Sigmoid colon (tissue), 6 donors: ENCODE measurements at regions not wholly inside any gene's neighbourhood (a gene's known extent, or its start where the extent isn't known, plus 50 kb on each side); places are given as distances from the start of the nearest gene placed in this dataset.

Source experiments
- DNase-seq: peaks from one replicate; pipeline ENCODE4 v3.0.0-alpha.2; 2019
- H3K27ac ChIP-seq, 4 donors: fragments of 200-600 bp; sonication (generic); one replicate each; pipeline ENCODE4 v1.5.1; 2016 to 2019; ENCODE audit warnings: mild to moderate bottlenecking in 1 of 4
- H3K27me3 ChIP-seq, 3 donors: fragments of 200-600 bp; sonication (generic); one replicate each; pipeline ENCODE4 v1.5.1; 2019; ENCODE audit warnings: mild to moderate bottlenecking in 1 of 3
- H3K36me3 ChIP-seq, 4 donors: fragments of 200-600 bp; sonication (generic); one replicate each; pipeline ENCODE4 v1.5.1; 2016 to 2019
- H3K4me1 ChIP-seq, 4 donors: fragments of 200-600 bp; sonication (generic); one replicate each; pipeline ENCODE4 v1.5.1; 2017 to 2019
- H3K4me3 ChIP-seq, 4 donors: fragments of 200-600 bp; sonication (generic); one replicate each; pipeline ENCODE4 v1.5.1; 2017 to 2019; ENCODE audit warnings: mild to moderate bottlenecking in 2 of 4, moderate library complexity in 1 of 4
- H3K9me3 ChIP-seq, 4 donors: fragments of 200-600 bp in 3 of 4; sonication (generic) in 3 of 4; one replicate each; pipeline versions ENCODE4 v1.5.1 to v1.6.1; 2013 to 2019
- EP300 ChIP-seq, 4 donors: sonication (generic); formaldehyde crosslinking; IDR thresholded peaks; one replicate each; pipeline ENCODE4 v1.6.1; 2017; ENCODE audit warnings: antibody characterized with exemption in 4 of 4
- POLR2A ChIP-seq, 2 donors: fragments of 450-650 bp; IDR thresholded peaks; one replicate each; pipeline ENCODE4 v1.6.1; 2016; ENCODE audit warnings: antibody characterized with exemption in 2 of 2, mild to moderate bottlenecking in 2 of 2, moderate library complexity in 2 of 2
- POLR2AphosphoS5 ChIP-seq, 4 donors: sonication (generic); formaldehyde crosslinking; IDR thresholded peaks; one replicate each; pipeline ENCODE4 v1.6.1; 2017; ENCODE audit warnings: antibody characterized with exemption in 4 of 4
- WGBS, 2 donors: extraction: QIAGEN DNeasy Blood & Tissue Kit; methylation state at CpG; one replicate each; pipeline ENCODE4 v1.1.7; 2013; 5-methylcytosine and 5-hydroxymethylcytosine counted together
- intact Hi-C: fragments of 100-400 bp; cut with DNase I; formaldehyde crosslinking; loops from one replicate; pipeline ENCODE4 v1.15.1; 2023
- TF ChIP-seq, protein P1 (sequence below), 4 experiments: fragments of 450-650 bp in 3 of 4; fragments of 200-600 bp in 1 of 4; IDR thresholded peaks; one replicate each; pipeline ENCODE4 v1.5.1; 2016 to 2019; ENCODE audit warnings: antibody characterized with exemption in 4 of 4, mild to moderate bottlenecking in 3 of 4, moderate library complexity in 2 of 4
- donor health status: healthy with polysubstance abuse.
- donor health status: healthy.

DNA sequence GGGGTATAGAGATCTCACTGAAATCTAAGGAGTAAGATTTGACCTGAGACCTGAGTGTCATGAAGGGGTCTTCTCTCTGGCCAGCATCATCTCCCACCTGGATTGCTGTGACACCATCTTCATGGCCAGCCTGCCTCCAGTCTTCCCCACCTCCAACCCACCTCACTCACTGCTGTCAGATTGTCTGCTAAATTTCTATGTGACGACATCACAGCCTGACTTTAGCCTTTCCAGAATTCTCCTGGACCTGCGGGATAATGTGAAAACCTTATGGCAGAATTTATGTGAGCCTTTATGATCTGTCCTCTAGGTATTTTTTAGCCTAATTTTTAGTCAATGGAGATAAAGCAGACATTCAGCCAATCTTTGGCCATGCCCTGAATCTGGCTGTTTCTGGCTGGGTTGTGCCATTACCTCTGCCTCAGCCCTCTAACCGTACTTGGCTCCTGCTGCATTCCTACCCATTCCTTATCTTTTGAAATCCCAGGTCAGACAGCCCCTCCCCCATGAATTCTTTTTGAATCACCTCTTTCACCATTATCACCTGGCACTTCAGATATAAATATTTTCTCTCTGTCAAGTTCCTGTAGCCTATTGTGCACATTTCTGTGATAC lies 66.4 kb upstream of the MMADHC start:
- H3K27me3 ChIP-seq = no peaks in the 10 kb centered on the region
- no peak for DNase-seq
- WGBS, 2 donors = 85 to 89% methylated on average over 3 of the region's 3 CpGs
- TF ChIP-seq EP300 (IDR thresholded peaks at IDR 0.05) (no peak), POLR2A (IDR thresholded peaks at IDR 0.05) (no peak), POLR2AphosphoS5 (IDR thresholded peaks at IDR 0.05) (no peak)
- TF ChIP-seq, protein P1, sequence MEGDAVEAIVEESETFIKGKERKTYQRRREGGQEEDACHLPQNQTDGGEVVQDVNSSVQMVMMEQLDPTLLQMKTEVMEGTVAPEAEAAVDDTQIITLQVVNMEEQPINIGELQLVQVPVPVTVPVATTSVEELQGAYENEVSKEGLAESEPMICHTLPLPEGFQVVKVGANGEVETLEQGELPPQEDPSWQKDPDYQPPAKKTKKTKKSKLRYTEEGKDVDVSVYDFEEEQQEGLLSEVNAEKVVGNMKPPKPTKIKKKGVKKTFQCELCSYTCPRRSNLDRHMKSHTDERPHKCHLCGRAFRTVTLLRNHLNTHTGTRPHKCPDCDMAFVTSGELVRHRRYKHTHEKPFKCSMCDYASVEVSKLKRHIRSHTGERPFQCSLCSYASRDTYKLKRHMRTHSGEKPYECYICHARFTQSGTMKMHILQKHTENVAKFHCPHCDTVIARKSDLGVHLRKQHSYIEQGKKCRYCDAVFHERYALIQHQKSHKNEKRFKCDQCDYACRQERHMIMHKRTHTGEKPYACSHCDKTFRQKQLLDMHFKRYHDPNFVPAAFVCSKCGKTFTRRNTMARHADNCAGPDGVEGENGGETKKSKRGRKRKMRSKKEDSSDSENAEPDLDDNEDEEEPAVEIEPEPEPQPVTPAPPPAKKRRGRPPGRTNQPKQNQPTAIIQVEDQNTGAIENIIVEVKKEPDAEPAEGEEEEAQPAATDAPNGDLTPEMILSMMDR (IDR thresholded peaks at IDR 0.05) = no peak
- no peak overlapping the region for H3K4me3 ChIP-seq
- no peaks in the 10 kb centered on the region for H3K4me1 ChIP-seq
- intact Hi-C loops = no loop called here
- no peak overlapping the region for H3K27ac ChIP-seq
- H3K36me3 ChIP-seq = no peaks in the 10 kb centered on the region
- H3K9me3 ChIP-seq = no peaks in the 10 kb centered on the region

DNA sequence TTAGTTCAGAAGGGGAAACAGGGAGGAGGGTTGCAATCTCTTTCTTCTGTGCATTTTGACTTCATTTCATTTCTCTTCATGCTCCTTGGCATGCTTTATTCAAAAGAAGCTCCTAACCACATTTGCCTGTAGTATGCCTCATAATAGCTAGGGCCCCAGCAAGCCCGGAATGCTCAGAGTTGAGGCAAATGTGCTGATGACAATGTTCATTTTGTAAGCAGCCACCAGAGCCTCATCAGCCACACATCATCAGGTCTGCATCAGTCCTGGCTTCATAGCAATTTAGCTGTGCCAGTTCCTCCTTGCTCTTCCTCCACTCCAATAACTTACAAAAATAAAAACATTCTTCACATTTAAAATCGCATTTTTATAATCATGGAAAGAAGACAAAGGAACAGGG lies 65.4 kb upstream of the MMADHC start:
- 92 to 97% methylated on average over 2 of the region's 2 CpGs for WGBS, 2 donors
- no peak for DNase-seq
- intact Hi-C loops = no loop called here
- Histone ChIP-seq H3K4me1 (no peaks in the 10 kb centered on the region), H3K36me3 (no peaks in the 10 kb centered on the region), H3K27me3 (no peaks in the 10 kb centered on the region), H3K27ac (no peak overlapping the region), H3K9me3 (no peaks in the 10 kb centered on the region), H3K4me3 (no peak overlapping the region)
- TF ChIP-seq POLR2AphosphoS5 (IDR thresholded peaks at IDR 0.05) (no peak), EP300 (IDR thresholded peaks at IDR 0.05) (no peak), POLR2A (IDR thresholded peaks at IDR 0.05) (no peak)

DNA sequence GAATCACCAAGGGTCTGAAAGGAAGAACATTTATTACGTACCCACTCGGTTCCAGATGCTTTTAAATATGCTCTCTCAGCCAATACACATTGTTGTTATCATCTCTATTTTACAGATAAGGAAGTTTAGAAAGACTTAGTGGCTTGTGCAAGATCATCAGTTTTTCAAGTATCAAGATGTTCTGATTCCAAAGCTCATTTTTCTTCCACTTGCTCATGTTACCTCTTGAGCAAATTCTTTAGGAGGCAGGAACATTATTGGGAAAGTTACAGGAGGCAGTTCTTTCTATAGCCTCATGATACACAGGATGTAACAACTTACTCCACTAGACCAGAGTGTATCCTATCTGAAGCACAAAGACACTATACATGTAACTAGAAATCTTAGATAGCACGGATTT lies 65.0 kb upstream of the MMADHC start:
- Histone ChIP-seq H3K4me3 (no peak overlapping the region), H3K36me3 (no peaks in the 10 kb centered on the region), H3K27ac (no peak overlapping the region), H3K9me3 (no peaks in the 10 kb centered on the region), H3K27me3 (no peaks in the 10 kb centered on the region), H3K4me1 (no peaks in the 10 kb centered on the region)
- TF ChIP-seq, protein P1 (IDR thresholded peaks at IDR 0.05) = no peak
- TF ChIP-seq EP300 (IDR thresholded peaks at IDR 0.05) (no peak), POLR2A (IDR thresholded peaks at IDR 0.05) (no peak), POLR2AphosphoS5 (IDR thresholded peaks at IDR 0.05) (no peak)
- WGBS, 2 donors = 78 to 92% methylated on average over 3 of the region's 3 CpGs
- DNase-seq = no peak
- intact Hi-C loops = no loop called here

DNA sequence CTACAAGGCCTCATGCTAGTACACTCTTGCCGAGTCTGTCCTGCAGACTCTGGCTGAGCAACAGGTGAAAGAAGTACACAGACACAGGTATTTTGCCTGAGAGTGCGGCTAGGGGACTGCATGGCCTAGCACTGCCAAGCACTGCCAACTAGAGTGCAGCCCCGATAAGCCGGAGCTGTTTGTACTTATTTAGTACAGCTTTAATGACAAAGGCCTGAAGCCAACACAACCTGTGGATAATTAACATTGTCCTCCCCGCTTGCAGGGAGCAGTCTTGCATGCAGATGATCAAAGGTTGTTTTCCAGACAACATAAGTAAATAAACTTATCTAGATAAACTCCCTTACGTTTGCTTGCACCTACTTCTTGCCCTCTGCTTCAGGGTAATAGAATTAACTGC lies 63.7 kb upstream of the MMADHC start:
- WGBS, 2 donors = 37 to 75% methylated on average over 6 of the region's 6 CpGs
- intact Hi-C loops = no loop called here
- H3K36me3 ChIP-seq = no peaks in the 10 kb centered on the region
- H3K27ac ChIP-seq = no peak overlapping the region
- H3K27me3 ChIP-seq = no peaks in the 10 kb centered on the region
- TF ChIP-seq EP300 (IDR thresholded peaks at IDR 0.05) = no peak
- TF ChIP-seq, protein P1 (IDR thresholded peaks at IDR 0.05) = no peak
- no peak for TF ChIP-seq POLR2A (IDR thresholded peaks at IDR 0.05)
- no peak for TF ChIP-seq POLR2AphosphoS5 (IDR thresholded peaks at IDR 0.05)
- no peaks in the 10 kb centered on the region for H3K4me1 ChIP-seq
- H3K4me3 ChIP-seq = no peak overlapping the region
- no peak for DNase-seq
- no peaks in the 10 kb centered on the region for H3K9me3 ChIP-seq

DNA sequence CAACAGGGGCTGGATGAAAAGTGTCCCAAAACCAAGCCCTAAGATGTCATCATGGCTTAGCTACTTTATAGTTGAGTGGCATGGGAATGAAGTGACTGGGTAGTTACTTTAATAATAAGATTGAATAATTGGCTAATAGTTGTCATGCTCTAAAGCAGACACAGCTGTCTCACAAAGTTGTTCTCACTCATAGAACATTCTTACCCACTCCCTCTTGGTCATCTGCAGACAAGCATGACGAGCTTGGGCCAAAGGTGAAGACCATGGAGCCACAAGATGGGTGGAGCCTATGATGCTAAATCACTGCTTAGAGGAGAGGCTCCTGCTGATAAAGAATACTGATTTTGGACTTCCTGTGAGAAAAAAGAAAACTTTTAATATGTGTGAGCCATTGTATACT lies 62.4 kb upstream of the MMADHC start:
- DNase-seq = no peak
- TF ChIP-seq, protein P1 (IDR thresholded peaks at IDR 0.05) = no peak
- TF ChIP-seq POLR2AphosphoS5 (IDR thresholded peaks at IDR 0.05) = no peak
- TF ChIP-seq POLR2A (IDR thresholded peaks at IDR 0.05) = no peak
- no peak for TF ChIP-seq EP300 (IDR thresholded peaks at IDR 0.05)
- 64 to 75% methylated on average over 1 of the region's 1 CpG for WGBS, 2 donors
- Histone ChIP-seq H3K9me3 (no peaks in the 10 kb centered on the region), H3K4me1 (no peaks in the 10 kb centered on the region), H3K27me3 (no peaks in the 10 kb centered on the region), H3K36me3 (no peaks in the 10 kb centered on the region), H3K27ac (no peak overlapping the region), H3K4me3 (no peak overlapping the region)
- intact Hi-C loops = no loop called here
